ENCODE measurements at regions not wholly inside any gene's neighbourhood (a gene's known extent, or its start where the extent isn't known, plus 50 kb on each side); places are given as distances from the start of the nearest gene placed in this dataset.

GRCh38 chr2:67625690-67626475 lies 228.8 kb downstream of the ETAA1 start:
- H3K9me3 ChIP-seq (ENCODE audit: control insufficient read depth in 4 of 4, insufficient read depth in 3 of 4, low read length in 3 of 4), result no peaks in the 10 kb centered on the region
- no peak overlapping the region for H3K4me3 ChIP-seq
- no peaks in the 10 kb centered on the region for H3K36me3 ChIP-seq (ENCODE audit: control insufficient read depth in 4 of 4, insufficient read depth in 4 of 4, low read length in 4 of 4)
- no peak for ATAC-seq (ENCODE audit: insufficient read depth, low FRiP score)
- DNase-seq, result no peak
- H3K4me1 ChIP-seq (ENCODE audit: control insufficient read depth in 5 of 5, insufficient read depth in 5 of 5, low read length in 5 of 5), result no peaks in the 10 kb centered on the region
- no peak for TF ChIP-seq CTCF (IDR thresholded peaks at IDR 0.05; ENCODE audit: control extremely low read depth, extremely low read depth)
- no peak overlapping the region for H3K27ac ChIP-seq (ENCODE audit: low read depth in 1 of 2, low read length in 1 of 2)
- no peak overlapping the region for H3K9ac ChIP-seq (ENCODE audit: insufficient read depth in 1 of 2, low read length in 2 of 2)
- WGBS, 2 donors, result 71 to 81% methylated on average over 5 of the region's 5 CpGs
- no peaks in the 10 kb centered on the region for H3K27me3 ChIP-seq (ENCODE audit: control insufficient read depth in 3 of 3, insufficient read depth in 3 of 3, low read length in 2 of 3)

- Histone ChIP-seq H3K27me3 (ENCODE audit: control insufficient read depth in 3 of 3, insufficient read depth in 3 of 3, low read length in 2 of 3) (no peaks in the 10 kb centered on the region), H3K4me1 (ENCODE audit: control insufficient read depth in 5 of 5, insufficient read depth in 5 of 5, low read length in 5 of 5) (no peaks in the 10 kb centered on the region), H3K4me3 (no peak overlapping the region), H3K27ac (ENCODE audit: low read depth in 1 of 2, low read length in 1 of 2) (no peak overlapping the region), H3K9me3 (ENCODE audit: control insufficient read depth in 4 of 4, insufficient read depth in 3 of 4, low read length in 3 of 4) (no peaks in the 10 kb centered on the region), H3K36me3 (ENCODE audit: control insufficient read depth in 4 of 4, insufficient read depth in 4 of 4, low read length in 4 of 4) (no peaks in the 10 kb centered on the region), H3K9ac (ENCODE audit: insufficient read depth in 1 of 2, low read length in 2 of 2) (no peak overlapping the region)
- DNase-seq (no peak), ATAC-seq (ENCODE audit: insufficient read depth, low FRiP score) (no peak)
- no peak for TF ChIP-seq CTCF (IDR thresholded peaks at IDR 0.05; ENCODE audit: control extremely low read depth, extremely low read depth)
- 77% methylated on average over 4 of the region's 4 CpGs for WGBS, 2 donors
Observed at GRCh38 chr2:67626656-67627055, 229.5 kb downstream of the ETAA1 start.

- H3K4me3 ChIP-seq, result no peak overlapping the region
- no peaks in the 10 kb centered on the region for H3K4me1 ChIP-seq (ENCODE audit: control insufficient read depth in 5 of 5, insufficient read depth in 5 of 5, low read length in 5 of 5)
- no peaks in the 10 kb centered on the region for H3K36me3 ChIP-seq (ENCODE audit: control insufficient read depth in 4 of 4, insufficient read depth in 4 of 4, low read length in 4 of 4)
- H3K27me3 ChIP-seq (ENCODE audit: control insufficient read depth in 3 of 3, insufficient read depth in 3 of 3, low read length in 2 of 3), result no peaks in the 10 kb centered on the region
- WGBS, 2 donors, result 89 to 90% methylated on average over 3 of the region's 3 CpGs
- no peak overlapping the region for H3K27ac ChIP-seq (ENCODE audit: low read depth in 1 of 2, low read length in 1 of 2)
- no peaks in the 10 kb centered on the region for H3K9me3 ChIP-seq (ENCODE audit: control insufficient read depth in 4 of 4, insufficient read depth in 3 of 4, low read length in 3 of 4)
- DNase-seq, result no peak
- no peak overlapping the region for H3K9ac ChIP-seq (ENCODE audit: insufficient read depth in 1 of 2, low read length in 2 of 2)
- TF ChIP-seq CTCF (IDR thresholded peaks at IDR 0.05; ENCODE audit: control extremely low read depth, extremely low read depth), result no peak
- no peak for ATAC-seq (ENCODE audit: insufficient read depth, low FRiP score)
Observed at GRCh38 chr2:67627456-67628207, 230.5 kb downstream of the ETAA1 start.
